GM12878 (cell line): ENCODE measurements at regions not wholly inside any gene's neighbourhood (a gene's known extent, or its start where the extent isn't known, plus 50 kb on each side); places are given as distances from the start of the nearest gene placed in this dataset.

Source experiments
- ATAC-seq: fragments of 200-7000 bp; cut with Tn5 transposase; 3 replicates; pipeline ENCODE4 v1.9.1; 2020; ENCODE audit warnings: mild to moderate bottlenecking, moderate library complexity
- BruUV-seq: library from RNA; stranded (reverse); fragments of 400-500 nt; replicated peaks from 2 replicates; lab custom pipeline; 2021; lab: Mats Ljungman, UMichigan
- CTCF ChIA-PET: fragments of 300-600 bp; sonication (Branson Sonifier 250); formaldehyde crosslinking; extraction: SDS; loops from one replicate; lab custom pipeline; 2021; ENCODE audit warnings: inconsistent platforms; lab: Yijun Ruan, JAX
- POLR2A ChIA-PET: fragments of 350-600 bp; formaldehyde crosslinking; extraction: SDS; loops from one replicate; lab custom pipeline; 2021; ENCODE audit warnings: inconsistent platforms; lab: Charles Lee
- RAD21 ChIA-PET: fragments of 300-600 bp; sonication (Branson Sonifier 250); formaldehyde crosslinking; loops from one replicate; lab custom pipeline; 2023; ENCODE audit warnings: antibody characterized with exemption; ENCODE audit not compliant: unreplicated experiment; lab: Charles Lee
- SMC1A ChIA-PET: fragments of 300-600 bp; sonication (Branson Sonifier 250); formaldehyde crosslinking; loops from one replicate; lab custom pipeline; 2023; ENCODE audit not compliant: unreplicated experiment, uncharacterized antibody; lab: Charles Lee
- DNase-seq: peaks from one replicate; pipeline ENCODE4 v3.0.0-alpha.2; 2011; ENCODE audit warnings: low read depth, low spot score
- FAIRE-seq: peaks from 3 replicates; lab custom pipeline; 2011; peaks lifted over from hg19 to GRCh38; lab: Jason Lieb, UNC
- H2AFZ ChIP-seq: 2 replicates; pipeline ENCODE4 v1.6.0; 2011; ENCODE audit warnings: low read depth, low read length, control low read depth; ENCODE audit not compliant: control insufficient read depth
- H3K27ac ChIP-seq: 2 replicates; pipeline ENCODE4 v1.5.1; 2011; ENCODE audit warnings: control low read depth; ENCODE audit not compliant: control insufficient read depth, insufficient read depth
- H3K27me3 ChIP-seq, 2 experiments: replicated peaks in 1 of 2; 2 replicates each; pipeline versions ENCODE4 v1.6.0 to v1.6.1; 2011; ENCODE audit warnings: low read length in 1 of 2; ENCODE audit not compliant: control insufficient read depth in 2 of 2, insufficient read depth in 2 of 2
- H3K36me3 ChIP-seq, 2 experiments: 2 replicates each; pipeline ENCODE4 v1.5.1; 2011; ENCODE audit warnings: low read length in 1 of 2; ENCODE audit not compliant: control insufficient read depth in 2 of 2, insufficient read depth in 2 of 2
- H3K4me1 ChIP-seq: 2 replicates; pipeline ENCODE4 v1.6.1; 2011; ENCODE audit warnings: mild to moderate bottlenecking, low read length, moderate library complexity, mixed read lengths; ENCODE audit not compliant: control insufficient read depth, insufficient read depth
- H3K4me2 ChIP-seq: 2 replicates; pipeline ENCODE4 v1.6.0; 2011; ENCODE audit warnings: control low read depth; ENCODE audit not compliant: control insufficient read depth, insufficient read depth
- H3K4me3 ChIP-seq: fragments of 200-600 bp; sonication (generic); 2 replicates; pipeline ENCODE4 v1.5.1; 2016
- H3K79me2 ChIP-seq: 2 replicates; pipeline ENCODE4 v1.6.0; 2011; ENCODE audit warnings: low read length; ENCODE audit not compliant: control insufficient read depth, insufficient read depth
- H3K9ac ChIP-seq: 2 replicates; pipeline ENCODE4 v1.8.0; 2011; ENCODE audit warnings: low read length, control low read depth, mixed read lengths; ENCODE audit not compliant: control insufficient read depth, insufficient read depth
- H3K9me3 ChIP-seq: replicated peaks from 3 replicates; pipeline ENCODE4 v1.5.1; 2011; ENCODE audit warnings: mild to moderate bottlenecking, low read length; ENCODE audit not compliant: control insufficient read depth, insufficient read depth
- H4K20me1 ChIP-seq: 2 replicates; pipeline ENCODE4 v1.6.0; 2011; ENCODE audit not compliant: control insufficient read depth, insufficient read depth
- CBX5 ChIP-seq: sonication (generic); IDR thresholded peaks from 2 replicates; pipeline ENCODE4 v1.6.1; 2016; ENCODE audit warnings: low read depth, moderate library complexity, mild to moderate bottlenecking, inconsistent platforms
- CREM ChIP-seq: IDR thresholded peaks from 2 replicates; pipeline ENCODE4 v1.6.1; 2014; ENCODE audit warnings: antibody characterized with exemption, low read depth
- HDAC6 ChIP-seq: fragments of 200-600 bp; sonication (generic); IDR thresholded peaks from one replicate; pipeline ENCODE4 v1.8.0; 2017; ENCODE audit warnings: antibody characterized with exemption; ENCODE audit not compliant: unreplicated experiment
- IKZF2 ChIP-seq, 2 experiments: fragments of 450-650 bp; IDR thresholded peaks; 2 replicates each; pipeline ENCODE4 v1.6.1; 2017; ENCODE audit warnings: mild to moderate bottlenecking in 2 of 2, moderate library complexity in 2 of 2
- JUND ChIP-seq: IDR thresholded peaks from 2 replicates; pipeline ENCODE4 v1.6.1; 2012; ENCODE audit warnings: low read depth, mild to moderate bottlenecking, low read length, improper control_type of control experiment, moderate library complexity
- KDM1A ChIP-seq: fragments of 200-600 bp; sonication (generic); IDR thresholded peaks from 2 replicates; pipeline ENCODE4 v1.6.1; 2016; ENCODE audit warnings: borderline replicate concordance
- NRF1 ChIP-seq: conservative IDR thresholded peaks from 2 replicates; pipeline ENCODE4 v1.6.1; 2011; ENCODE audit warnings: mild to moderate bottlenecking, low read depth, low read length, improper control_type of control experiment
- PAX5 ChIP-seq: IDR thresholded peaks from 2 replicates; pipeline ENCODE4 v1.6.1; 2011; ENCODE audit warnings: low read depth, low read length, borderline replicate concordance
- RUNX3 ChIP-seq: IDR thresholded peaks from 2 replicates; pipeline ENCODE4 v1.6.1; 2012; ENCODE audit warnings: low read length, inconsistent platforms
- SP1 ChIP-seq: IDR thresholded peaks from one replicate; pipeline ENCODE4 v1.6.1; 2011; ENCODE audit warnings: low read depth, low read length
- SPI1 ChIP-seq: IDR thresholded peaks from 2 replicates; pipeline ENCODE4 v1.6.1; 2011; ENCODE audit warnings: low read depth, mild to moderate bottlenecking, low read length, moderate library complexity, borderline replicate concordance; ENCODE audit not compliant: insufficient read depth
- SREBF2 ChIP-seq: IDR thresholded peaks from 2 replicates; pipeline ENCODE4 v1.6.1; 2012; ENCODE audit warnings: mild to moderate bottlenecking, low read length
- ZNF217 ChIP-seq: fragments of 450-650 bp; IDR thresholded peaks from 2 replicates; pipeline ENCODE4 v1.6.1; 2017; ENCODE audit warnings: antibody characterized with exemption, mild to moderate bottlenecking
- in situ Hi-C: fragments of 300-500 bp; cut with MboI; formaldehyde crosslinking; loops from 9 replicates; pipeline ENCODE4 v1.14.3; 2018; ENCODE audit warnings: mixed read lengths
- intact Hi-C: fragments of 100-400 bp; cut with micrococcal nuclease; formaldehyde crosslinking; loops from one replicate; pipeline ENCODE4 v1.14.2; 2022; ENCODE audit not compliant: unreplicated experiment
- TF ChIP-seq, protein P1 (sequence below): IDR thresholded peaks from 2 replicates; pipeline ENCODE4 v1.6.1; 2011; ENCODE audit warnings: low read depth, low read length, improper control_type of control experiment, borderline replicate concordance
- TF ChIP-seq, protein P2 (sequence below): IDR thresholded peaks from 2 replicates; pipeline ENCODE4 v1.6.1; 2012; ENCODE audit warnings: low read depth, low read length, improper control_type of control experiment

GRCh38 chr2:154551649-154552048, 146.8 kb upstream of the KCNJ3 start:
- Histone ChIP-seq H4K20me1 (no peaks in the 10 kb centered on the region), H3K4me2 (no peak overlapping the region), H3K9me3 (no peaks in the 10 kb centered on the region; the same call in 2 of the 3 replicates), H3K36me3 (no peaks in the 10 kb centered on the region), H3K4me1 (no peaks in the 10 kb centered on the region), H3K79me2 (no peaks in the 10 kb centered on the region), H3K27me3 (no peaks in the 10 kb centered on the region), H3K9ac (no peak overlapping the region), H2AFZ (no peak overlapping the region), H3K4me3 (no peak overlapping the region), H3K27ac (no peak overlapping the region)
- no peak for TF ChIP-seq JUND
- peak; percentile 67; the same call in 1 of the 2 replicates for TF ChIP-seq SPI1
- ATAC-seq: peak; percentile 27; the same call in 1 of the 3 replicates
- intact Hi-C loops: no loop called here
- ChIA-PET CTCF (no interaction called here), POLR2A (no interaction called here), RAD21 (no interaction called here), SMC1A (interaction anchor here (1.1 kb wide), 1 partner anchor 17 kb away, joined by 3 read pairs; no protein-coding TSS in a partner anchor)
- no TSS peak for BruUV-seq
- in situ Hi-C loops: no loop called here
- no peak for DNase-seq
- no peak for FAIRE-seq

DNA sequence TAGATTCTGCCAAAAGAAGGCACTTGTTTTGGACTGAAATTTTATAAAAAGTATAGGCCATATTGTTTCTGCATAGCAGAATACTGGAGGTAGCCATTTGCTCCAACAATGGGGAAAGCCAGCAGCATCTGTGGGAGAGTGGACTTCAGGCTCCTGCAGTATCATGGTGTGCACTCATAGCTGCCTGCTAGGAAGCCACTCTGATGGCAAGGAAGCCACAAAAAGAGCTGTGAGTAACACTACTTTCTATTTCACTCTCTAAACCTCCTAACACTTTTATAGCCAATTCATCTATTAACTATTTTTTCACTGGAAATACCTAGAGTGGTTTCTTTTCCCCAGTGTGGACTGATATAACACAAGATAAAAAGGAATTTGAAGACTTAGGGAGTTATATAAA, 144.4 kb upstream of the KCNJ3 start:
- no TSS peak for BruUV-seq
- RAD21 ChIA-PET: no interaction called here
- no peak for FAIRE-seq

More for the DNA sequence above, 144.4 kb upstream of the KCNJ3 start:
- H3K4me1 ChIP-seq: no peaks in the 10 kb centered on the region
- no peak overlapping the region for H3K4me2 ChIP-seq
- H3K9me3 ChIP-seq: no peaks in the 10 kb centered on the region
- no peaks in the 10 kb centered on the region for H3K36me3 ChIP-seq
- H3K79me2 ChIP-seq: no peaks in the 10 kb centered on the region
- no peaks in the 10 kb centered on the region for H3K27me3 ChIP-seq
- CTCF ChIA-PET: interaction anchor here (1.5 kb wide), 1 partner anchor 15 kb away, joined by 3 read pairs; no protein-coding TSS in a partner anchor
- no peak overlapping the region for H3K27ac ChIP-seq
- in situ Hi-C loops (no loop called here), intact Hi-C loops (no loop called here)
- SMC1A ChIA-PET: interaction anchor here (1.2 to 3.5 kb wide), 7 partner anchors 11 to 54 kb away, joined by 3 to 28 read pairs (median 8); no protein-coding TSS in a partner anchor
- H3K9ac ChIP-seq: no peak overlapping the region
- no peak for DNase-seq
- TF ChIP-seq SREBF2 (no peak), NRF1 (no peak), CBX5 (no peak), SP1 (no peak), PAX5 (no peak), KDM1A (no peak), IKZF2 (IDR thresholded peaks at IDR 0.05) (no peak), JUND (no peak), RUNX3 (no peak), HDAC6 (no peak), CREM (no peak), ZNF217 (no peak)
- TF ChIP-seq, protein P1, sequence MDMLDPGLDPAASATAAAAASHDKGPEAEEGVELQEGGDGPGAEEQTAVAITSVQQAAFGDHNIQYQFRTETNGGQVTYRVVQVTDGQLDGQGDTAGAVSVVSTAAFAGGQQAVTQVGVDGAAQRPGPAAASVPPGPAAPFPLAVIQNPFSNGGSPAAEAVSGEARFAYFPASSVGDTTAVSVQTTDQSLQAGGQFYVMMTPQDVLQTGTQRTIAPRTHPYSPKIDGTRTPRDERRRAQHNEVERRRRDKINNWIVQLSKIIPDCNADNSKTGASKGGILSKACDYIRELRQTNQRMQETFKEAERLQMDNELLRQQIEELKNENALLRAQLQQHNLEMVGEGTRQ: no peak
- TF ChIP-seq, protein P2, sequence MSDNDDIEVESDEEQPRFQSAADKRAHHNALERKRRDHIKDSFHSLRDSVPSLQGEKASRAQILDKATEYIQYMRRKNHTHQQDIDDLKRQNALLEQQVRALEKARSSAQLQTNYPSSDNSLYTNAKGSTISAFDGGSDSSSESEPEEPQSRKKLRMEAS: no peak
- peak; percentile 82 for ATAC-seq
- no peaks in the 10 kb centered on the region for H4K20me1 ChIP-seq
- H2AFZ ChIP-seq: no peak overlapping the region
- POLR2A ChIA-PET: no interaction called here
- no peak overlapping the region for H3K4me3 ChIP-seq
